ENCODE measurements at regions not wholly inside any gene's neighbourhood (a gene's known extent, or its start where the extent isn't known, plus 50 kb on each side); places are given as distances from the start of the nearest gene placed in this dataset.

DNA sequence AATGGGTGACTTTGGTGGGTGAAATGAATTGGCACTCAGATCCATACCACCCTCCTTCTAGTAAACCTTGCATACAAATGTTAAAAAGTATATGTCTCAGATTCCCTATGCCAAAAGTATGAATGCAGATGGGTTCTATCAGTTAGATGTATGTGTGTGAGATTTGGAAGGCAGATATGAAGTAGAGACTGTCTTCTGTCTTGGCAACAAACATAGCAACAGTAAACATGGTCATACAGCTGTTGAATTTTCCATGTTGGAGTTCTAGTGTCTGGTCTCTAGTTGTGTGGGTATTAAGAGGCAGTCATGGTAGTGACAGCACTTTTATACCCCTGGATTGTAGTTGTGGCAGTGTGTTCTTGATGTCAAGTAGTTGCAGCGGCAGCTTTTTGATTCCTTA lies 125.6 kb upstream of the PITX1 start:
- TF ChIP-seq POLR2A (IDR thresholded peaks at IDR 0.05), result no peak
- TF ChIP-seq, protein P1, sequence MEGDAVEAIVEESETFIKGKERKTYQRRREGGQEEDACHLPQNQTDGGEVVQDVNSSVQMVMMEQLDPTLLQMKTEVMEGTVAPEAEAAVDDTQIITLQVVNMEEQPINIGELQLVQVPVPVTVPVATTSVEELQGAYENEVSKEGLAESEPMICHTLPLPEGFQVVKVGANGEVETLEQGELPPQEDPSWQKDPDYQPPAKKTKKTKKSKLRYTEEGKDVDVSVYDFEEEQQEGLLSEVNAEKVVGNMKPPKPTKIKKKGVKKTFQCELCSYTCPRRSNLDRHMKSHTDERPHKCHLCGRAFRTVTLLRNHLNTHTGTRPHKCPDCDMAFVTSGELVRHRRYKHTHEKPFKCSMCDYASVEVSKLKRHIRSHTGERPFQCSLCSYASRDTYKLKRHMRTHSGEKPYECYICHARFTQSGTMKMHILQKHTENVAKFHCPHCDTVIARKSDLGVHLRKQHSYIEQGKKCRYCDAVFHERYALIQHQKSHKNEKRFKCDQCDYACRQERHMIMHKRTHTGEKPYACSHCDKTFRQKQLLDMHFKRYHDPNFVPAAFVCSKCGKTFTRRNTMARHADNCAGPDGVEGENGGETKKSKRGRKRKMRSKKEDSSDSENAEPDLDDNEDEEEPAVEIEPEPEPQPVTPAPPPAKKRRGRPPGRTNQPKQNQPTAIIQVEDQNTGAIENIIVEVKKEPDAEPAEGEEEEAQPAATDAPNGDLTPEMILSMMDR (IDR thresholded peaks at IDR 0.05), result no peak

Measured in gastroesophageal sphincter (tissue), 3 donors.